Kidney epithelial cell (primary cell): ENCODE measurements at regions not wholly inside any gene's neighbourhood (a gene's known extent, or its start where the extent isn't known, plus 50 kb on each side); places are given as distances from the start of the nearest gene placed in this dataset.

Experiments used
- DNase-seq: peaks from one replicate; pipeline ENCODE4 v3.0.0-alpha.2; 2010; ENCODE audit warnings: low read depth
- H3K27me3 ChIP-seq: 2 replicates; pipeline ENCODE4 v1.6.0; 2011; ENCODE audit warnings: low read length; ENCODE audit not compliant: control insufficient read depth, insufficient read depth
- H3K36me3 ChIP-seq: 2 replicates; pipeline ENCODE4 v1.5.1; 2011; ENCODE audit warnings: low read length; ENCODE audit not compliant: control insufficient read depth, insufficient read depth
- H3K4me3 ChIP-seq: 2 replicates; pipeline ENCODE4 v1.5.1; 2011; ENCODE audit warnings: low read depth, mild to moderate bottlenecking, control low read depth, low read length
- CTCF ChIP-seq: IDR thresholded peaks from 2 replicates; pipeline ENCODE4 v1.5.1; 2011; ENCODE audit warnings: mild to moderate bottlenecking, moderate library complexity, low read length, control low read depth, inconsistent platforms; ENCODE audit not compliant: insufficient read depth, poor library complexity, severe bottlenecking

- no peaks in the 10 kb centered on the region for H3K36me3 ChIP-seq
- peaks cover 3% of the 10 kb centered on the region for H3K27me3 ChIP-seq
- no peak overlapping the region for H3K4me3 ChIP-seq
- TF ChIP-seq CTCF = no peak
- no peak for DNase-seq
Observed at GRCh38 chr2:129879614-129880180, 99.8 kb upstream of the RAB6C start.

GRCh38 chr2:129880309-129880708 lies 99.2 kb upstream of the RAB6C start:
- no peak overlapping the region for H3K4me3 ChIP-seq
- no peak for DNase-seq
- no peaks in the 10 kb centered on the region for H3K36me3 ChIP-seq
- TF ChIP-seq CTCF = no peak
- peaks cover 3% of the 10 kb centered on the region for H3K27me3 ChIP-seq

GRCh38 chr2:129880971-129881370 lies 98.5 kb upstream of the RAB6C start:
- DNase-seq = no peak
- no peak for TF ChIP-seq CTCF
- peaks cover 5% of the 10 kb centered on the region for H3K27me3 ChIP-seq
- no peaks in the 10 kb centered on the region for H3K36me3 ChIP-seq
- H3K4me3 ChIP-seq = no peak overlapping the region

- H3K27me3 ChIP-seq = peaks cover 5% of the 10 kb centered on the region
- no peak for TF ChIP-seq CTCF
- no peaks in the 10 kb centered on the region for H3K36me3 ChIP-seq
- H3K4me3 ChIP-seq = no peak overlapping the region
- no peak for DNase-seq
Observed at GRCh38 chr2:129881786-129882396, 97.6 kb upstream of the RAB6C start.

- no peaks in the 10 kb centered on the region for H3K36me3 ChIP-seq
- H3K27me3 ChIP-seq = peaks cover 5% of the 10 kb centered on the region
- no peak for TF ChIP-seq CTCF
- no peak overlapping the region for H3K4me3 ChIP-seq
- DNase-seq = no peak
Observed at GRCh38 chr2:129882476-129882875, 97.0 kb upstream of the RAB6C start.

GRCh38 chr2:129883121-129883520 lies 96.3 kb upstream of the RAB6C start:
- DNase-seq = no peak
- no peak overlapping the region for H3K4me3 ChIP-seq
- peaks cover 5% of the 10 kb centered on the region for H3K27me3 ChIP-seq
- no peak for TF ChIP-seq CTCF
- H3K36me3 ChIP-seq = no peaks in the 10 kb centered on the region
